Cardiac fibroblast (primary cell): ENCODE measurements at regions not wholly inside any gene's neighbourhood (a gene's known extent, or its start where the extent isn't known, plus 50 kb on each side); places are given as distances from the start of the nearest gene placed in this dataset.
A peak's percentile ranks its signal among the peaks of the same experiment; 100 is the strongest.

ENCODE experiments used
- DNase-seq, 2 donors: peaks; one replicate each; pipeline versions ENCODE4 v3.0.0 to v3.0.0-alpha.2; 2010; ENCODE audit warnings: low read depth in 2 of 2
- H3K4me3 ChIP-seq, 2 donors: replicated peaks in 1 of 2; 1 replicate in 1 of 2; 2 replicates in 1 of 2; pipeline ENCODE4 v1.5.1; 2011; ENCODE audit warnings: low read depth in 2 of 2, low read length in 2 of 2, mild to moderate bottlenecking in 2 of 2, moderate library complexity in 1 of 2
- CTCF ChIP-seq: IDR thresholded peaks from one replicate; pipeline ENCODE4 v1.5.1; 2011; ENCODE audit warnings: low read depth, mild to moderate bottlenecking, low read length, inconsistent platforms

DNA sequence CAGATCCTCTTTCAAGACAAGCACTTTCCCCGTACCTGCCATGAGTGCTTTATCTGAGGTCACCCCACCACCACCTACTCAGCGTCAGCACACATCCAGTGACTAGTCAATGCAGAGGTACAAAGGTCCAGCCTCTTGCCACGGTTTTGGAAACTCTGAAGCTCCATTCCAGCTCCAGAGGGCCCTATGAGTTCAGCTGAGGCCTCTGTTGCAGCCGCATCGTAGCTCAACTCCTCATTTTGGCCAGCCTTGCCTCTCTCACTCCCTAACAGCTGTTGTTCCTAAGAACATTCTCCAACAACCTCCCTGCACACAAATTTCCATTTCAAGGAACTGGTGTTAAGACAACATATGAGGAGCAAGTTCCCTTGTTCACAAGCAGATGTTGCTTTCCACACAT is 405.1 kb upstream of the PROK2 start:
- no peak for DNase-seq
- TF ChIP-seq CTCF, result no peak
- H3K4me3 ChIP-seq, result no peak overlapping the region

DNA sequence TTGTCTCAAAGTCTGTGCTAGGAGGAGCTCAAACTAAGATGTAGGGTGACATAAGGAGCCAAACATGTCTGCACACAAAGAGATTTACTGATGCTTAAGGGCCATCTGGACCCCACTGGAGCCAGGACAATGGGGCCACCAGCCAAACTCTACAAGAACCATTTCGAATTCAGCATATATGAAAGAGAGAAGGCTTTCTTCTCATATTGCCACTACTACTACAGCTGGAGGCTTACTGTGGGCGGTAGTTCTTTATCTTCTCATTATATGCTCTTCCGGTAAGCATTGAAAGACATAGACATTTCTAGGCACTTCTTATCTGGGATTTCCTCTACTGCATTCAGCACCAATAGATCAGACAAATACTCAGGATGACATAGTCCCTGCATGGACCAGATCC is 404.4 kb upstream of the PROK2 start:
- DNase-seq, result no peak
- no peak for TF ChIP-seq CTCF
- no peak overlapping the region for H3K4me3 ChIP-seq

GRCh38 chr3:72188536-72188935 is 403.6 kb upstream of the PROK2 start:
- no peak for TF ChIP-seq CTCF
- no peak overlapping the region for H3K4me3 ChIP-seq

DNA sequence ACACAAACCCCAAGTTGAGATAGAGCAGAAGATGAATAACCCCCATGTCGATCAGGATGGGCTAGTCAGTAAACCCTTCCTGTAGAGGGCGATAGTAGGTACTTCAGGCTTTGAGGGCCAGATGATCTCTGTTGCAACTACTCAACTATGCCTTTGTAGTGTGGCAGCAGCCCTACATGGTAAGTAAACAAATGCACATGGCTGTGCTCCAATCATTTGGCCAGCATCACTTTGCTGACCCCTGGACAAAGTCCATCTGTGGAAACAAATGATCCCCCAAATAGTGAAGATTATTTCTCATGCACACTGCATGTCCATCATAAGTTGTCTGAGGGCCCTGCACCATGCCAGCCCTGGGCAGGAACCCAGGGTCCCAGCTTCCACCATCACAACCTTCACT is 402.2 kb upstream of the PROK2 start:
- peak; percentile 11 for TF ChIP-seq CTCF
- H3K4me3 ChIP-seq, result no peak overlapping the region
- DNase-seq, result no peak

More at GRCh38 chr3:72188536-72188935, 403.6 kb upstream of the PROK2 start:
- no peak for DNase-seq

DNA sequence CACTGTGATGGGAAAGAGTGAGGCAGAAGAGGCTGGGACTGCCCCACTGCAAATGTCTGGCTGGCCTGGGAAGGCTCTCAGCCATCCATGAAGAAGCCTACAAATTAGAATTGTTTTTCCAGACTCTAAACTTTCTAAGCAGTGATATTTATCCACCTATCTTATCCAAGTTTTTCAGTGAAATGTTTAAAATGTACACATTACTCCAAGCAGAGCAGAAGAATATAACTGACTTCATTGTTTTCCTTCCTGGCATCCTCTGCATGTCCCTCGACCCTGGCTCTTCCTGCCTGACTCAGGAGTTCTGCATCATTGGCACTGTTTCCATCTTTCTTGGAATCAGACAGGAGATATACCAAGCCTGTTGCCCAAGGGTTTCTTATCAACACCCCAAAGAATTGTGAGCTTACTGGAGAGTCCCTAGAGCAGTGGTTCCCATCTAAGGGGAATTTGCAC is 401.5 kb upstream of the PROK2 start:
- peak; percentile 71 to 77 for DNase-seq
- TF ChIP-seq CTCF, result no peak

DNA sequence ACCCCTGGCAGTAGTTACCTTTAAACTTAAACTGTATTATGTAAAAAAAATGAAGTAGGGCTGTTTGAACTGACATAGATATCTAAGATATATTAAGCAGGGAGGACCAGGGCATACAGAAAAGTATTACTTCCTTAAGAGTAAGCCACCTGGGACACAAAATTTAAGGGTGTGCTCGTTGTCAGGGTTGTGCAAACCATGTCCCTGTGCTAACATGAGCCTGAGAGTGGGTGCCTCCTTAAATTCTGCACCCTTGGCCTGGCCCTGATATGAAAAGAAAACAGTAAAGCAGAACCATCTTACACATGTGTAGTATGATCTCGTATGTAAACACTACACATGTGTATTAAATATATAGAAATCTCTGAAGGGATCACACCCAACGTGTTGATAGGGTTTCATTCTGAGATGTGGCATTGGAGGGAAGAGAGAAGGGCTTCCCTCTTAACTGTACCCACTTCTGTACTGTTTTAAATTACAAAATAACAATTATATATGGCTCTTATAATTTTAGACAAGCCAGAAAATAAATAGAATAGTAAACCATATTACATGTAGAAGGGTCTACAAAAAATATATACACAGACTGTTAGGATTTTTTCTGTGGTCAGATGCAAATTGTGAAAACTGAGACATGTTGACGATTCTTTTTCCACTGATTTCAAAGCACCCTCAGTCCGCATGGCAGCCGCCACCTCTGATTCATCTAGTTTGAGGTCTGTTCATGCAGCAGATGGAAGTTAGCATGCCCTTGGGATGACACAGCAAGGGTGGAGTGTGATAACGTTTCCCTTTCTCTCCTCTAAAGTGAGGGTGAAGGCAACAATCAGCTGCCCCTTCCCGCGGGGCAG is 400.8 kb upstream of the PROK2 start:
- no peak for TF ChIP-seq CTCF
- no peak overlapping the region for H3K4me3 ChIP-seq
- DNase-seq, result peak; percentile 68 to 87

More for the DNA sequence above, 401.5 kb upstream of the PROK2 start:
- no peak overlapping the region for H3K4me3 ChIP-seq
